Osteocyte (in vitro differentiated cells): ENCODE measurements at regions not wholly inside any gene's neighbourhood (a gene's known extent, or its start where the extent isn't known, plus 50 kb on each side); places are given as distances from the start of the nearest gene placed in this dataset.

Experiments used
- DNase-seq: peaks from one replicate; pipeline ENCODE4 v3.0.0; 2021; ENCODE audit warnings: mixed read lengths; ENCODE audit not compliant: unreplicated experiment; ENCODE audit errors: extremely low spot score
- H3K27ac Mint-ChIP-seq: one replicate; pipeline ENCODE4 v1.8.0; 2021; ENCODE audit warnings: mild to moderate bottlenecking, mixed read lengths; ENCODE audit not compliant: unreplicated experiment
- H3K27me3 Mint-ChIP-seq: one replicate; pipeline ENCODE4 v1.8.0; 2021; ENCODE audit warnings: mixed read lengths; ENCODE audit not compliant: unreplicated experiment
- H3K36me3 Mint-ChIP-seq: one replicate; pipeline ENCODE4 v1.8.0; 2021; ENCODE audit warnings: mixed read lengths; ENCODE audit not compliant: unreplicated experiment
- H3K4me1 Mint-ChIP-seq: one replicate; pipeline ENCODE4 v1.8.0; 2021; ENCODE audit warnings: mixed read lengths; ENCODE audit not compliant: unreplicated experiment
- H3K4me3 Mint-ChIP-seq: one replicate; pipeline ENCODE4 v1.8.0; 2021; ENCODE audit warnings: mild to moderate bottlenecking, moderate library complexity, mixed read lengths; ENCODE audit not compliant: unreplicated experiment
- H3K9me3 Mint-ChIP-seq: one replicate; pipeline ENCODE4 v1.8.0; 2021; ENCODE audit warnings: mixed read lengths; ENCODE audit not compliant: unreplicated experiment
- TF ChIP-seq, protein P1 (sequence below): fragments of 200-600 bp; sonication (generic); IDR thresholded peaks from 2 replicates; pipeline ENCODE4 v1.5.0; 2021; ENCODE audit warnings: antibody characterized with exemption, mild to moderate bottlenecking, moderate library complexity

DNA sequence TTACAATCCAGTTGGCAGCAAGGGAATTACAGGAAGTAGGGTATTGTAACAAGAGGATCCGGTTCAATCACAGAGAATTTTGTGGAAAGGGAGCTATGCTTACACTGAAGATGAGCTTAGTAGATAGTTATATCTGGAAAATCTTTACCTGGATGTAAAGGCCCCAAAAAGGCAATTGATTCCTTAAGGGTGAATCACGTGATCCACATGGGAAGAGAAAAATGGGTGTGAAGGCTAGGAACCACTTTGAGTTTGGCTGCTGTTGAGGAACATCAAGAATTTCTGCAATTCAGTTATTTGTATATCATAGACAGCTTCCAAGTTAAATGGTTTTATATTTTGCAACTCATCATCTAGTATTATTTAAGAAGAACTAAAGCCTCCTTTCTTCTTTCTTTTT lies 194.0 kb upstream of the ARHGAP24 start:
- Mint-ChIP-seq H3K36me3 (no peaks in the 10 kb centered on the region), H3K4me1 (no peaks in the 10 kb centered on the region), H3K9me3 (no peaks in the 10 kb centered on the region)

DNA sequence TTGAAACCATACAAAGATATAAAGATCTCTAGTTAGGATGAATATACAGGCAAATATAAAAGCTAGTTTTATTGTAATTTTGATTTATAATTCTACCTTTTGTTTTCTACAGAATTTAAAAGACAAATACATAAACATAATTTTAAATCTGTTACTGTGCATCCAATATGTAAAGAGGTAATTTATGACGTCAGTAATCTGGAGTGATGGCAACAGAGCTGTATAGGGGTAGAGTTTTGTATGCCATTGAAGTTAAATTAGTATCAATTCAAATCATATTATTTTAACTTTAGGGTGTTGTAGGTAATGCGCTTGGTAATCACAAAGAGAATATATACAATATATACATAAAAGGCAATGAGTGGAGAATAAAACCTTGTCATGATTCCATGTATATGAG lies 183.7 kb upstream of the ARHGAP24 start:
- Mint-ChIP-seq H3K36me3 (no peaks in the 10 kb centered on the region), H3K4me1 (no peaks in the 10 kb centered on the region), H3K9me3 (peaks cover 9% of the 10 kb centered on the region), H3K27me3 (peaks cover 5% of the 10 kb centered on the region), H3K27ac (no peak overlapping the region), H3K4me3 (no peak overlapping the region)
- DNase-seq = no peak
- TF ChIP-seq, protein P1, sequence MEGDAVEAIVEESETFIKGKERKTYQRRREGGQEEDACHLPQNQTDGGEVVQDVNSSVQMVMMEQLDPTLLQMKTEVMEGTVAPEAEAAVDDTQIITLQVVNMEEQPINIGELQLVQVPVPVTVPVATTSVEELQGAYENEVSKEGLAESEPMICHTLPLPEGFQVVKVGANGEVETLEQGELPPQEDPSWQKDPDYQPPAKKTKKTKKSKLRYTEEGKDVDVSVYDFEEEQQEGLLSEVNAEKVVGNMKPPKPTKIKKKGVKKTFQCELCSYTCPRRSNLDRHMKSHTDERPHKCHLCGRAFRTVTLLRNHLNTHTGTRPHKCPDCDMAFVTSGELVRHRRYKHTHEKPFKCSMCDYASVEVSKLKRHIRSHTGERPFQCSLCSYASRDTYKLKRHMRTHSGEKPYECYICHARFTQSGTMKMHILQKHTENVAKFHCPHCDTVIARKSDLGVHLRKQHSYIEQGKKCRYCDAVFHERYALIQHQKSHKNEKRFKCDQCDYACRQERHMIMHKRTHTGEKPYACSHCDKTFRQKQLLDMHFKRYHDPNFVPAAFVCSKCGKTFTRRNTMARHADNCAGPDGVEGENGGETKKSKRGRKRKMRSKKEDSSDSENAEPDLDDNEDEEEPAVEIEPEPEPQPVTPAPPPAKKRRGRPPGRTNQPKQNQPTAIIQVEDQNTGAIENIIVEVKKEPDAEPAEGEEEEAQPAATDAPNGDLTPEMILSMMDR = no peak

More for the DNA sequence above, 194.0 kb upstream of the ARHGAP24 start:
- Mint-ChIP-seq H3K27me3 (peaks cover 5% of the 10 kb centered on the region), H3K27ac (no peak overlapping the region), H3K4me3 (no peak overlapping the region)
- DNase-seq = no peak
- TF ChIP-seq, protein P1 = no peak

- Mint-ChIP-seq H3K9me3 (no peaks in the 10 kb centered on the region), H3K27ac (no peak overlapping the region), H3K27me3 (no peaks in the 10 kb centered on the region), H3K4me1 (no peaks in the 10 kb centered on the region), H3K4me3 (no peak overlapping the region), H3K36me3 (no peaks in the 10 kb centered on the region)
- TF ChIP-seq, protein P1 = no peak
- DNase-seq = no peak
These were observed 176.9 kb upstream of the ARHGAP24 start for GRCh38 chr4:85298037-85298436.

DNA sequence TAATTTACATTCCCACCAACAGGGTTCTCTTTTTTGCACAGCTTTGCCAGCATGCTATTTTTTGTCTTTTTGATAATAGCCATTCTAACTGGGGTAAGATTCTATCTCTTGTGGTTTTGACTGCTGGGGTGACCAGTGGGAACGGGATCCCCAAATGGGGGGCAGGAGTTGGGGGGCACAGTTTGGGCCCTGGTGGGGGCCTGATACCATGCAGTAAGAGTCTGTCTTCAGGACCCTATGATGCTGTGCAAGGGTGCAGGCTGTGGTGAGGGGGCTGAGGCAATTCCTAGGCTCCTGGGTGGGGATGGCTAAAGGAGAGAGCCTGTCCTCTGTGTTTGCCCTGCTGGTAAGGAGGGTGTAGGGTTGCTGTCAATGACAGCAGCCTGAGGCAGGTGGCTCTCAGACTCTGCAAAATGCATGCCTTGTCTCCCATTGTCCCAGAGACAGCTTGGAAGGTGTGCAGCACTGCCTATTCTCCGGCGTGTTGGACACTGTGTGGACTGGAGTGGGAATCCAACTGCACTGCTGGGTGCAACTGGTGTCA lies 172.7 kb upstream of the ARHGAP24 start:
- peaks cover 3% of the 10 kb centered on the region for H3K27me3 Mint-ChIP-seq
- H3K27ac Mint-ChIP-seq = no peak overlapping the region
- DNase-seq = no peak
- H3K36me3 Mint-ChIP-seq = no peaks in the 10 kb centered on the region
- H3K4me3 Mint-ChIP-seq = no peak overlapping the region
- H3K9me3 Mint-ChIP-seq = no peaks in the 10 kb centered on the region
- H3K4me1 Mint-ChIP-seq = no peaks in the 10 kb centered on the region
- TF ChIP-seq, protein P1 = no peak

DNA sequence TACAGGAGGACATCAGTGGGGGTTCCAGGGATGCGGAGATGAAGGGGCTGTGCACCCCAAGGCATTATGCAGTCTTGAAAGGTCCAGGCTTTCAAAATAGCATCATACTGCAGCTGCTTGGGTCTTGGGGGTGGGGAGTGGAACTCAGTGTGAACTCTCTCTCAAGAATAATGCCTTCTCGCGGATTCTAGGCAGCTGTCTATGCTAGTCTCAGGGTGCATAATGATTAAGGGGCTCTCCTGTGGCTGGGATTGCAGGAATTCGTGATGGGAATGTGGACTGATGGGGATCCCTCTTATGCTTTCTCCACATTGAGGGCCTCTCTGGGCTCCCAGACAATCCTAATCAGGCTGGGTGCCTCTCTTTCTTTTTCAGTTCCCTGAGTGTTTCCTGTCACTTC lies 172.2 kb upstream of the ARHGAP24 start:
- peaks cover 3% of the 10 kb centered on the region for H3K27me3 Mint-ChIP-seq
- no peaks in the 10 kb centered on the region for H3K4me1 Mint-ChIP-seq
- H3K36me3 Mint-ChIP-seq = no peaks in the 10 kb centered on the region
- no peak overlapping the region for H3K4me3 Mint-ChIP-seq
- no peak for DNase-seq
- H3K9me3 Mint-ChIP-seq = no peaks in the 10 kb centered on the region
- TF ChIP-seq, protein P1 = no peak
- no peak overlapping the region for H3K27ac Mint-ChIP-seq
